Astrocyte (in vitro differentiated cells and primary cell): ENCODE measurements at regions not wholly inside any gene's neighbourhood (a gene's known extent, or its start where the extent isn't known, plus 50 kb on each side); places are given as distances from the start of the nearest gene placed in this dataset.

Source experiments
- DNase-seq: peaks from one replicate; pipeline ENCODE4 v3.0.0-alpha.2; 2010; ENCODE audit warnings: low read depth
- FAIRE-seq: peaks from 2 replicates; lab custom pipeline; 2011; peaks lifted over from hg19 to GRCh38; lab: Jason Lieb, UNC
- H2AFZ ChIP-seq: 2 replicates; pipeline ENCODE4 v1.6.0; 2012; ENCODE audit warnings: low read depth, low read length, inconsistent platforms
- H3K27ac ChIP-seq: 2 replicates; pipeline ENCODE4 v1.5.1; 2011; ENCODE audit warnings: low read depth, low read length, inconsistent platforms
- H3K27me3 ChIP-seq: 2 replicates; pipeline ENCODE4 v1.6.0; 2011; ENCODE audit warnings: low read length, inconsistent platforms; ENCODE audit not compliant: insufficient read depth
- H3K36me3 ChIP-seq: 2 replicates; pipeline ENCODE4 v1.5.1; 2011; ENCODE audit warnings: low read length, inconsistent platforms; ENCODE audit not compliant: insufficient read depth
- H3K4me1 ChIP-seq: 2 replicates; pipeline ENCODE4 v1.5.1; 2011; ENCODE audit warnings: low read length, inconsistent platforms; ENCODE audit not compliant: insufficient read depth
- H3K4me2 ChIP-seq: 2 replicates; pipeline ENCODE4 v1.6.0; 2012; ENCODE audit warnings: low read length, inconsistent platforms
- H3K4me3 ChIP-seq: 2 replicates; pipeline ENCODE4 v1.5.1; 2011; ENCODE audit warnings: low read depth, mild to moderate bottlenecking, low read length, inconsistent platforms; ENCODE audit not compliant: insufficient read depth
- H3K79me2 ChIP-seq: 2 replicates; pipeline ENCODE4 v1.6.0; 2012; ENCODE audit warnings: mild to moderate bottlenecking, low read length, inconsistent platforms; ENCODE audit not compliant: insufficient read depth
- H3K9ac ChIP-seq: 2 replicates; pipeline ENCODE4 v1.6.0; 2012; ENCODE audit warnings: mild to moderate bottlenecking, low read length, inconsistent platforms
- H3K9me3 ChIP-seq: 2 replicates; pipeline ENCODE4 v1.5.1; 2012; ENCODE audit warnings: low read depth, mild to moderate bottlenecking, low read length, inconsistent platforms; ENCODE audit not compliant: insufficient read depth
- H4K20me1 ChIP-seq: 2 replicates; pipeline ENCODE4 v1.6.0; 2012; ENCODE audit warnings: low read length, inconsistent platforms; ENCODE audit not compliant: insufficient read depth
- H3K27ac Mint-ChIP-seq: one replicate; pipeline ENCODE4 v1.8.0; 2021; ENCODE audit warnings: mild to moderate bottlenecking, mixed read lengths; ENCODE audit not compliant: unreplicated experiment
- H3K27me3 Mint-ChIP-seq: one replicate; pipeline ENCODE4 v1.8.0; 2021; ENCODE audit warnings: low read depth, mixed read lengths; ENCODE audit not compliant: unreplicated experiment
- H3K36me3 Mint-ChIP-seq: one replicate; pipeline ENCODE4 v1.8.0; 2021; ENCODE audit warnings: low read depth, mixed read lengths; ENCODE audit not compliant: unreplicated experiment
- H3K4me1 Mint-ChIP-seq: one replicate; pipeline ENCODE4 v1.8.0; 2021; ENCODE audit warnings: low read depth, mixed read lengths; ENCODE audit not compliant: unreplicated experiment
- H3K4me3 Mint-ChIP-seq: one replicate; pipeline ENCODE4 v1.8.0; 2021; ENCODE audit warnings: mild to moderate bottlenecking, moderate library complexity, mixed read lengths; ENCODE audit not compliant: unreplicated experiment
- H3K9me3 Mint-ChIP-seq: one replicate; pipeline ENCODE4 v1.8.0; 2021; ENCODE audit warnings: mild to moderate bottlenecking, mixed read lengths; ENCODE audit not compliant: unreplicated experiment
- CTCF ChIP-seq: IDR thresholded peaks from 2 replicates; pipeline ENCODE4 v1.5.1; 2011; ENCODE audit warnings: low read depth, mild to moderate bottlenecking, inconsistent platforms, low read length, moderate library complexity; ENCODE audit not compliant: insufficient read depth
- EZH2 ChIP-seq: IDR thresholded peaks from 2 replicates; pipeline ENCODE4 v1.6.1; 2012; ENCODE audit warnings: mild to moderate bottlenecking, low read length, inconsistent platforms; ENCODE audit not compliant: insufficient read depth

- Histone ChIP-seq H2AFZ (no peak overlapping the region), H3K9me3 (no peaks in the 10 kb centered on the region), H3K9ac (no peak overlapping the region), H4K20me1 (no peaks in the 10 kb centered on the region), H3K36me3 (no peaks in the 10 kb centered on the region), H3K27me3 (no peaks in the 10 kb centered on the region), H3K4me1 (no peaks in the 10 kb centered on the region), H3K4me3 (no peak overlapping the region), H3K4me2 (no peak overlapping the region), H3K79me2 (no peaks in the 10 kb centered on the region), H3K27ac (no peak overlapping the region)
- Mint-ChIP-seq H3K36me3 (no peaks in the 10 kb centered on the region), H3K27me3 (peaks cover 34% of the 10 kb centered on the region), H3K9me3 (no peaks in the 10 kb centered on the region), H3K4me1 (peaks cover 9% of the 10 kb centered on the region), H3K27ac (no peak overlapping the region), H3K4me3 (no peak overlapping the region)
- DNase-seq: no peak
- FAIRE-seq: no peak
- no peak for TF ChIP-seq CTCF
- TF ChIP-seq EZH2: no peak
Measured at GRCh38 chr12:131613678-131614077, 97.2 kb upstream of the SFSWAP start.

- H3K4me2 ChIP-seq: no peak overlapping the region
- H3K27ac ChIP-seq: no peak overlapping the region
- no peaks in the 10 kb centered on the region for H3K4me1 ChIP-seq
- H2AFZ ChIP-seq: no peak overlapping the region
- no peak for TF ChIP-seq CTCF
- no peak for TF ChIP-seq EZH2
- Mint-ChIP-seq H3K4me1 (peaks cover 9% of the 10 kb centered on the region), H3K36me3 (no peaks in the 10 kb centered on the region), H3K4me3 (no peak overlapping the region), H3K9me3 (no peaks in the 10 kb centered on the region), H3K27ac (no peak overlapping the region), H3K27me3 (peaks cover 34% of the 10 kb centered on the region)
- FAIRE-seq (no peak), DNase-seq (no peak)
- no peaks in the 10 kb centered on the region for H3K9me3 ChIP-seq
- no peaks in the 10 kb centered on the region for H3K36me3 ChIP-seq
- H3K79me2 ChIP-seq: no peaks in the 10 kb centered on the region
- H3K9ac ChIP-seq: no peak overlapping the region
- H4K20me1 ChIP-seq: no peaks in the 10 kb centered on the region
- H3K4me3 ChIP-seq: no peak overlapping the region
- H3K27me3 ChIP-seq: no peaks in the 10 kb centered on the region
Measured at GRCh38 chr12:131615326-131616042, 95.4 kb upstream of the SFSWAP start.

- FAIRE-seq: no peak
Measured at GRCh38 chr12:131616043-131616700, 94.7 kb upstream of the SFSWAP start.

More at GRCh38 chr12:131616043-131616700, 94.7 kb upstream of the SFSWAP start:
- no peaks in the 10 kb centered on the region for H3K27me3 ChIP-seq
- Mint-ChIP-seq H3K36me3 (no peaks in the 10 kb centered on the region), H3K4me1 (peaks cover 9% of the 10 kb centered on the region), H3K4me3 (no peak overlapping the region), H3K27ac (no peak overlapping the region), H3K9me3 (no peaks in the 10 kb centered on the region), H3K27me3 (peaks cover 28% of the 10 kb centered on the region)
- H3K4me1 ChIP-seq: no peaks in the 10 kb centered on the region
- no peak overlapping the region for H3K4me3 ChIP-seq
- H3K9ac ChIP-seq: no peak overlapping the region
- H3K9me3 ChIP-seq: no peaks in the 10 kb centered on the region
- no peaks in the 10 kb centered on the region for H3K79me2 ChIP-seq
- DNase-seq: no peak
- no peak overlapping the region for H2AFZ ChIP-seq
- no peaks in the 10 kb centered on the region for H4K20me1 ChIP-seq
- no peaks in the 10 kb centered on the region for H3K36me3 ChIP-seq
- TF ChIP-seq EZH2 (no peak), CTCF (no peak)
- H3K4me2 ChIP-seq: no peak overlapping the region
- no peak overlapping the region for H3K27ac ChIP-seq
